ENCODE measurements at regions not wholly inside any gene's neighbourhood (a gene's known extent, or its start where the extent isn't known, plus 50 kb on each side); places are given as distances from the start of the nearest gene placed in this dataset.

GRCh38 chr6:167705211-167705750, 121.4 kb upstream of the AFDN start:
- H3K4me1 ChIP-seq, result no peaks in the 10 kb centered on the region
- TF ChIP-seq CTCF (IDR thresholded peaks at IDR 0.05), result no peak
- TF ChIP-seq POLR2A (IDR thresholded peaks at IDR 0.05), result no peak
- intact Hi-C loops (cut with DNase I), result no loop called here
- 86 to 91% methylated on average over 26 of the region's 26 CpGs for WGBS, 2 donors
- H3K9me3 ChIP-seq, result no peaks in the 10 kb centered on the region
- H3K27me3 ChIP-seq, result no peaks in the 10 kb centered on the region
- no peaks in the 10 kb centered on the region for H3K36me3 ChIP-seq
- no peak for DNase-seq
- no peak overlapping the region for H3K4me3 ChIP-seq (replicated peaks in 1 of 3)
- H3K27ac ChIP-seq, result no peak overlapping the region

GRCh38 chr6:167706313-167707109, 120.2 kb upstream of the AFDN start:
- Histone ChIP-seq H3K4me1 (no peaks in the 10 kb centered on the region), H3K4me3 (replicated peaks in 1 of 3) (no peak overlapping the region), H3K27me3 (no peaks in the 10 kb centered on the region), H3K36me3 (no peaks in the 10 kb centered on the region), H3K27ac (no peak overlapping the region), H3K9me3 (no peaks in the 10 kb centered on the region)
- DNase-seq, result no peak
- TF ChIP-seq POLR2A (IDR thresholded peaks at IDR 0.05) (no peak), CTCF (IDR thresholded peaks at IDR 0.05) (no peak)
- intact Hi-C loops (cut with DNase I), result no loop called here
- 81 to 85% methylated on average over 17 to 27 of the region's 28 CpGs for WGBS, 2 donors

- Histone ChIP-seq H3K36me3 (no peaks in the 10 kb centered on the region), H3K27ac (no peak overlapping the region), H3K4me3 (replicated peaks in 1 of 3) (no peak overlapping the region), H3K4me1 (no peaks in the 10 kb centered on the region), H3K27me3 (no peaks in the 10 kb centered on the region), H3K9me3 (no peaks in the 10 kb centered on the region)
- WGBS, 2 donors, result 81 to 83% methylated on average over 24 to 25 of the region's 25 CpGs
- no peak for DNase-seq
- TF ChIP-seq POLR2A (IDR thresholded peaks at IDR 0.05) (no peak), CTCF (IDR thresholded peaks at IDR 0.05) (no peak)
- intact Hi-C loops (cut with DNase I), result no loop called here
Measured at GRCh38 chr6:167707686-167708500, 118.8 kb upstream of the AFDN start.

- Histone ChIP-seq H3K9me3 (no peaks in the 10 kb centered on the region), H3K4me3 (replicated peaks in 1 of 3) (no peak overlapping the region), H3K36me3 (no peaks in the 10 kb centered on the region), H3K4me1 (no peaks in the 10 kb centered on the region), H3K27me3 (no peaks in the 10 kb centered on the region), H3K27ac (no peak overlapping the region)
- TF ChIP-seq CTCF (IDR thresholded peaks at IDR 0.05) (no peak), POLR2A (IDR thresholded peaks at IDR 0.05) (no peak)
- intact Hi-C loops (cut with DNase I), result no loop called here
- DNase-seq, result no peak
- 87 to 89% methylated on average over 15 of the region's 15 CpGs for WGBS, 2 donors
Measured at GRCh38 chr6:167708501-167709094, 118.1 kb upstream of the AFDN start.

All from thyroid gland (tissue), 4 donors.